ENCODE measurements at regions not wholly inside any gene's neighbourhood (a gene's known extent, or its start where the extent isn't known, plus 50 kb on each side); places are given as distances from the start of the nearest gene placed in this dataset.

- Histone ChIP-seq H3K4me2 (no peak overlapping the region), H3K79me2 (no peaks in the 10 kb centered on the region), H3K27me3 (no peaks in the 10 kb centered on the region), H3K27ac (no peak overlapping the region), H3K9me2 (replicated peaks; ENCODE audit: insufficient read depth) (no peaks in the 10 kb centered on the region), H3K4me3 (no peak overlapping the region), H3K4me1 (ENCODE audit: insufficient read depth) (no peaks in the 10 kb centered on the region), H4K20me1 (ENCODE audit: insufficient read depth, poor library complexity, severe bottlenecking) (no peaks in the 10 kb centered on the region), H3K36me3 (replicated peaks; ENCODE audit: insufficient read depth, low read depth) (no peaks in the 10 kb centered on the region), H3K9me3 (ENCODE audit: low read depth) (no peaks in the 10 kb centered on the region), H2AFZ (no peak overlapping the region)
- WGBS (ENCODE audit: low lambda C conversion rate, missing lambda C conversion rate) = 91% methylated on average over 3 of the region's 3 CpGs
- TF ChIP-seq EZH2 (IDR thresholded peaks at IDR 0.05; ENCODE audit: borderline replicate concordance) (no peak), CTCF (IDR thresholded peaks at IDR 0.05; ENCODE audit: poor library complexity) (no peak), EZH2phosphoT487 (IDR thresholded peaks at IDR 0.05; ENCODE audit: low read depth, severe bottlenecking, unreplicated experiment) (no peak)
- DNase-seq (ENCODE audit: low spot score) = no peak
Observed at GRCh38 chr4:31160146-31160545, 440.0 kb downstream of the PCDH7 start.

- no peaks in the 10 kb centered on the region for H3K9me2 ChIP-seq (replicated peaks; ENCODE audit: insufficient read depth)
- H3K79me2 ChIP-seq = no peaks in the 10 kb centered on the region
- H4K20me1 ChIP-seq (ENCODE audit: insufficient read depth, poor library complexity, severe bottlenecking) = no peaks in the 10 kb centered on the region
- TF ChIP-seq EZH2phosphoT487 (IDR thresholded peaks at IDR 0.05; ENCODE audit: low read depth, severe bottlenecking, unreplicated experiment) = no peak
- no peak for TF ChIP-seq EZH2 (IDR thresholded peaks at IDR 0.05; ENCODE audit: borderline replicate concordance)
- TF ChIP-seq CTCF (IDR thresholded peaks at IDR 0.05; ENCODE audit: poor library complexity) = no peak
- H3K27me3 ChIP-seq = no peaks in the 10 kb centered on the region
- H2AFZ ChIP-seq = no peak overlapping the region
- no peak for DNase-seq (ENCODE audit: low spot score)
- H3K27ac ChIP-seq = no peak overlapping the region
- H3K4me3 ChIP-seq = no peak overlapping the region
- H3K36me3 ChIP-seq (replicated peaks; ENCODE audit: insufficient read depth, low read depth) = no peaks in the 10 kb centered on the region
- H3K9me3 ChIP-seq (ENCODE audit: low read depth) = no peaks in the 10 kb centered on the region
- 37% methylated on average over 5 of the region's 5 CpGs for WGBS (ENCODE audit: low lambda C conversion rate, missing lambda C conversion rate)
- H3K4me1 ChIP-seq (ENCODE audit: insufficient read depth) = no peaks in the 10 kb centered on the region
- no peak overlapping the region for H3K4me2 ChIP-seq
Observed at GRCh38 chr4:31169846-31170245, 449.7 kb downstream of the PCDH7 start.

- Histone ChIP-seq H4K20me1 (ENCODE audit: insufficient read depth, poor library complexity, severe bottlenecking) (no peaks in the 10 kb centered on the region), H3K79me2 (no peaks in the 10 kb centered on the region), H3K4me3 (no peak overlapping the region), H3K9me2 (replicated peaks; ENCODE audit: insufficient read depth) (no peaks in the 10 kb centered on the region), H3K4me2 (no peak overlapping the region), H3K36me3 (replicated peaks; ENCODE audit: insufficient read depth, low read depth) (no peaks in the 10 kb centered on the region), H3K27me3 (no peaks in the 10 kb centered on the region), H3K4me1 (ENCODE audit: insufficient read depth) (no peaks in the 10 kb centered on the region), H3K27ac (no peak overlapping the region), H3K9me3 (ENCODE audit: low read depth) (no peaks in the 10 kb centered on the region), H2AFZ (no peak overlapping the region)
- TF ChIP-seq CTCF (IDR thresholded peaks at IDR 0.05; ENCODE audit: poor library complexity) = no peak
- TF ChIP-seq EZH2 (IDR thresholded peaks at IDR 0.05; ENCODE audit: borderline replicate concordance) = no peak
- TF ChIP-seq EZH2phosphoT487 (IDR thresholded peaks at IDR 0.05; ENCODE audit: low read depth, severe bottlenecking, unreplicated experiment) = no peak
- WGBS (ENCODE audit: low lambda C conversion rate, missing lambda C conversion rate) = 100% methylated on average over 4 of the region's 4 CpGs
- no peak for DNase-seq (ENCODE audit: low spot score)
Observed at GRCh38 chr4:31171362-31171761, 451.2 kb downstream of the PCDH7 start.
